Left ventricle myocardium inferior (tissue), 1 donor: ENCODE measurements at regions not wholly inside any gene's neighbourhood (a gene's known extent, or its start where the extent isn't known, plus 50 kb on each side); places are given as distances from the start of the nearest gene placed in this dataset.

Source experiments
- DNase-seq: peaks from one replicate; pipeline ENCODE4 v3.0.0-alpha.2; 2020
- H3K27ac ChIP-seq: fragments of 200-600 bp; replicated peaks from 2 replicates; pipeline ENCODE4 v1.8.0; 2021
- H3K27me3 ChIP-seq: fragments of 200-600 bp; 2 replicates; pipeline ENCODE4 v1.8.0; 2021; ENCODE audit warnings: low read depth
- H3K36me3 ChIP-seq: fragments of 200-600 bp; 2 replicates; pipeline ENCODE4 v1.8.0; 2021
- H3K4me1 ChIP-seq: fragments of 200-600 bp; 2 replicates; pipeline ENCODE4 v1.8.0; 2021
- H3K4me3 ChIP-seq: fragments of 200-600 bp; 2 replicates; pipeline ENCODE4 v1.8.0; 2021; ENCODE audit warnings: mild to moderate bottlenecking, moderate library complexity
- H3K9me3 ChIP-seq: fragments of 200-600 bp; replicated peaks from 2 replicates; pipeline ENCODE4 v1.8.0; 2021
- intact Hi-C: fragments of 100-400 bp; cut with micrococcal nuclease; formaldehyde crosslinking; loops from one replicate; pipeline ENCODE4 v1.11.0; 2022
- TF ChIP-seq, protein P1 (sequence below): fragments of 200-600 bp; IDR thresholded peaks from 2 replicates; pipeline ENCODE4 v1.8.0; 2021; ENCODE audit warnings: antibody characterized with exemption, mild to moderate bottlenecking, borderline replicate concordance
- donor health status: DM: no; HTN: yes; CAD: no; lungs with severe emphysema.

GRCh38 chr6:132995009-132995408, 180.6 kb downstream of the RPS12 start:
- TF ChIP-seq, protein P1, sequence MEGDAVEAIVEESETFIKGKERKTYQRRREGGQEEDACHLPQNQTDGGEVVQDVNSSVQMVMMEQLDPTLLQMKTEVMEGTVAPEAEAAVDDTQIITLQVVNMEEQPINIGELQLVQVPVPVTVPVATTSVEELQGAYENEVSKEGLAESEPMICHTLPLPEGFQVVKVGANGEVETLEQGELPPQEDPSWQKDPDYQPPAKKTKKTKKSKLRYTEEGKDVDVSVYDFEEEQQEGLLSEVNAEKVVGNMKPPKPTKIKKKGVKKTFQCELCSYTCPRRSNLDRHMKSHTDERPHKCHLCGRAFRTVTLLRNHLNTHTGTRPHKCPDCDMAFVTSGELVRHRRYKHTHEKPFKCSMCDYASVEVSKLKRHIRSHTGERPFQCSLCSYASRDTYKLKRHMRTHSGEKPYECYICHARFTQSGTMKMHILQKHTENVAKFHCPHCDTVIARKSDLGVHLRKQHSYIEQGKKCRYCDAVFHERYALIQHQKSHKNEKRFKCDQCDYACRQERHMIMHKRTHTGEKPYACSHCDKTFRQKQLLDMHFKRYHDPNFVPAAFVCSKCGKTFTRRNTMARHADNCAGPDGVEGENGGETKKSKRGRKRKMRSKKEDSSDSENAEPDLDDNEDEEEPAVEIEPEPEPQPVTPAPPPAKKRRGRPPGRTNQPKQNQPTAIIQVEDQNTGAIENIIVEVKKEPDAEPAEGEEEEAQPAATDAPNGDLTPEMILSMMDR: no peak
- no peak for DNase-seq
- Histone ChIP-seq H3K4me1 (no peaks in the 10 kb centered on the region), H3K36me3 (no peaks in the 10 kb centered on the region), H3K27me3 (no peaks in the 10 kb centered on the region), H3K27ac (no peak overlapping the region), H3K4me3 (no peak overlapping the region), H3K9me3 (no peaks in the 10 kb centered on the region)
- intact Hi-C loops: no loop called here

DNA sequence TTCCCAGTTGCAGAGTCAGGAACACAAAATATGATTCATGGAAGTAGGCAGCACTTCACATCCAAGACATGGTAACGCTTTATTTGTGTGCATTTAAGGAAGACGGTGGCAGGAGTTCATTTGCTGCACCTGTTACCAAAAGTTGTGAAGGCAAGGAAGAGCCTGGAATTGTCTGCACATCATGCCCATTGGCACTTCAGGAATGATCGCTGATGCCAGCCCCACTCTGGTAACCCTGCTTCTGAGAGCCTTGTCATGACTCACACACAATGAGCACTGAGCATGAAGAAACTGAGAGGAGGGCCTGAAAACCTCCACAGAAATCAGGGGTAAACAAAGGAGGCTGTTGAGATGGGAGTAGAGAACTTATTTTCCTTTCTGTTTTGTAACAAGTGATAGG, 181.1 kb downstream of the RPS12 start:
- H3K36me3 ChIP-seq: no peaks in the 10 kb centered on the region
- H3K27me3 ChIP-seq: no peaks in the 10 kb centered on the region
- no peak overlapping the region for H3K27ac ChIP-seq
- TF ChIP-seq, protein P1: no peak
- H3K4me3 ChIP-seq: no peak overlapping the region
- no peak for DNase-seq
- no peaks in the 10 kb centered on the region for H3K4me1 ChIP-seq
- intact Hi-C loops: no loop called here
- H3K9me3 ChIP-seq: no peaks in the 10 kb centered on the region

GRCh38 chr6:132998418-132998817, 184.0 kb downstream of the RPS12 start:
- TF ChIP-seq, protein P1: no peak
- peaks cover 15% of the 10 kb centered on the region for H3K9me3 ChIP-seq
- H3K27me3 ChIP-seq: no peaks in the 10 kb centered on the region
- intact Hi-C loops: no loop called here
- H3K27ac ChIP-seq: no peak overlapping the region
- no peak overlapping the region for H3K4me3 ChIP-seq
- no peaks in the 10 kb centered on the region for H3K4me1 ChIP-seq
- no peak for DNase-seq
- H3K36me3 ChIP-seq: no peaks in the 10 kb centered on the region

DNA sequence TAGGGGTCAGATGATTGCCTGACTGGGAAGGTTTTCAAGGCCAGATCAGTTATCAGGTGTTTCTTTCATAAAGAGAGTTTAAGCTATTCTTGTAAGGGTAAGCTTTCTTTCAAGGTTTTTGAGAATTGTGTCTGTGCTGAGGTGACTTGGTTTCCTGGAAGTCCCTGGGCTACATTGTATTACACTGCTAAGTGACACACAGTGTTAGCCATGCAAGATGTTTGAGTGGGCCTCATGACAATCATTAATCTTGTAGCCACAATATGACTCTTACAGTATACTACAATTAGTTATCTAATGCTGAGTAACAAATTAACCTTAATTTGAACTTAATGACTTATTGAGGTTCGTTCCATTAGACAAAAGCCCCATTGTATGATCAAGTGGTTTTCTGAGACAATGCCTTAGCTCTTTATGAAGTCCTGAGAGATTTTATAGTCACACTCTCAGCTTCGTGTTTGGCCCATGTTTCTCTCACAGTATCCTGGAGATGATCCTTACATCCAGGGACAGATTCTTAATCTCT, 186.7 kb downstream of the RPS12 start:
- DNase-seq: no peak
- H3K4me3 ChIP-seq: no peak overlapping the region
- H3K4me1 ChIP-seq: no peaks in the 10 kb centered on the region
- H3K36me3 ChIP-seq: no peaks in the 10 kb centered on the region
- H3K27me3 ChIP-seq: no peaks in the 10 kb centered on the region
- no peak overlapping the region for H3K27ac ChIP-seq
- TF ChIP-seq, protein P1: no peak
- intact Hi-C loops: no loop called here
- H3K9me3 ChIP-seq: peaks cover 15% of the 10 kb centered on the region

GRCh38 chr6:133004304-133004884, 190.0 kb downstream of the RPS12 start:
- TF ChIP-seq, protein P1: no peak
- Histone ChIP-seq H3K4me1 (no peaks in the 10 kb centered on the region), H3K9me3 (peaks cover 15% of the 10 kb centered on the region), H3K27me3 (no peaks in the 10 kb centered on the region), H3K36me3 (no peaks in the 10 kb centered on the region), H3K4me3 (no peak overlapping the region), H3K27ac (no peak overlapping the region)
- intact Hi-C loops: no loop called here
- no peak for DNase-seq
